ENCODE measurements at regions not wholly inside any gene's neighbourhood (a gene's known extent, or its start where the extent isn't known, plus 50 kb on each side); places are given as distances from the start of the nearest gene placed in this dataset.

GRCh38 chr22:48729499-48730171 lies 1098.0 kb downstream of the BRD1 start:
- ATAC-seq (ENCODE audit: low read depth) (no peak), DNase-seq (no peak)
- H3K4me1 Mint-ChIP-seq: no peaks in the 10 kb centered on the region
- Histone ChIP-seq H3K27me3 (replicated peaks in 1 of 4; ENCODE audit: control extremely low read depth in 1 of 4, control insufficient read depth in 3 of 4, insufficient read depth in 4 of 4, low read length in 3 of 4) (no peaks in the 10 kb centered on the region), H3K79me2 (ENCODE audit: control insufficient read depth, insufficient read depth, low read length) (no peaks in the 10 kb centered on the region), H3K4me2 (replicated peaks; ENCODE audit: low read depth, low read length, poor library complexity, severe bottlenecking) (no peak overlapping the region), H3K27ac (ENCODE audit: low read length in 2 of 2) (no peak overlapping the region), H3K4me3 (ENCODE audit: control extremely low read depth in 1 of 5, extremely low read depth in 1 of 5, insufficient read depth in 1 of 5, low read depth in 2 of 5, low read length in 4 of 5) (no peak overlapping the region), H4K20me1 (ENCODE audit: control insufficient read depth, insufficient read depth, low read length, poor library complexity, severe bottlenecking) (no peaks in the 10 kb centered on the region), H3K9ac (ENCODE audit: low read length) (no peak overlapping the region), H3K4me1 (ENCODE audit: control insufficient read depth in 2 of 2, insufficient read depth in 2 of 2, low read length in 2 of 2) (no peaks in the 10 kb centered on the region), H3K36me3 (replicated peaks in 1 of 2; ENCODE audit: control extremely low read depth in 1 of 2, control insufficient read depth in 1 of 2, extremely low read depth in 1 of 2, insufficient read depth in 2 of 2, low read length in 1 of 2) (no peaks in the 10 kb centered on the region), H2AFZ (ENCODE audit: insufficient read depth, low read depth, low read length, poor library complexity, severe bottlenecking) (no peak overlapping the region), H3K9me3 (ENCODE audit: control extremely low read depth in 1 of 3, control insufficient read depth in 2 of 3, insufficient read depth in 1 of 3, low read length in 2 of 3) (peaks cover 3 to 7% (median 7%) of the 10 kb centered on the region in 3 donors)
- H3K27ac Mint-ChIP-seq: no peak overlapping the region
- H3K9me3 Mint-ChIP-seq (ENCODE audit: insufficient read depth): peaks cover 3% of the 10 kb centered on the region
- POLR2A ChIA-PET: no interaction called here
- no peak for TF ChIP-seq EZH2 (IDR thresholded peaks at IDR 0.05; ENCODE audit: borderline replicate concordance, insufficient read depth, low read depth, low read length, poor library complexity, severe bottlenecking)
- no peak for TF ChIP-seq CTCF (IDR thresholded peaks at IDR 0.05)
- intact Hi-C loops (cut with micrococcal nuclease): no loop called here
- no peak overlapping the region for H3K4me3 Mint-ChIP-seq
- CTCF ChIA-PET: no interaction called here
- WGBS (ENCODE audit: insufficient coverage): 88% methylated on average over 6 of the region's 9 CpGs
- H3K27me3 Mint-ChIP-seq: no peaks in the 10 kb centered on the region

GRCh38 chr22:48727454-48728058 lies 1100.1 kb downstream of the BRD1 start:
- Histone ChIP-seq H3K4me2 (replicated peaks; ENCODE audit: low read depth, low read length, poor library complexity, severe bottlenecking) (no peak overlapping the region), H3K9me3 (ENCODE audit: control extremely low read depth in 1 of 3, control insufficient read depth in 2 of 3, insufficient read depth in 1 of 3, low read length in 2 of 3) (peaks cover 3 to 15% (median 7%) of the 10 kb centered on the region in 3 donors), H3K27me3 (replicated peaks in 1 of 4; ENCODE audit: control extremely low read depth in 1 of 4, control insufficient read depth in 3 of 4, insufficient read depth in 4 of 4, low read length in 3 of 4) (no peaks in the 10 kb centered on the region), H3K9ac (ENCODE audit: low read length) (no peak overlapping the region), H3K36me3 (replicated peaks in 1 of 2; ENCODE audit: control extremely low read depth in 1 of 2, control insufficient read depth in 1 of 2, extremely low read depth in 1 of 2, insufficient read depth in 2 of 2, low read length in 1 of 2) (no peaks in the 10 kb centered on the region), H2AFZ (ENCODE audit: insufficient read depth, low read depth, low read length, poor library complexity, severe bottlenecking) (no peak overlapping the region), H3K4me1 (ENCODE audit: control insufficient read depth in 2 of 2, insufficient read depth in 2 of 2, low read length in 2 of 2) (no peaks in the 10 kb centered on the region), H3K79me2 (ENCODE audit: control insufficient read depth, insufficient read depth, low read length) (no peaks in the 10 kb centered on the region), H3K27ac (ENCODE audit: low read length in 2 of 2) (no peak overlapping the region), H3K4me3 (ENCODE audit: control extremely low read depth in 1 of 5, extremely low read depth in 1 of 5, insufficient read depth in 1 of 5, low read depth in 2 of 5, low read length in 4 of 5) (no peak overlapping the region), H4K20me1 (ENCODE audit: control insufficient read depth, insufficient read depth, low read length, poor library complexity, severe bottlenecking) (no peaks in the 10 kb centered on the region)
- no CpG with 5 or more reads among the region's 3 CpGs for WGBS (ENCODE audit: insufficient coverage)
- intact Hi-C loops (cut with micrococcal nuclease): no loop called here
- ATAC-seq (ENCODE audit: low read depth) (no peak), DNase-seq (no peak)
- CTCF ChIA-PET: no interaction called here
- H3K4me3 Mint-ChIP-seq: no peak overlapping the region
- no peaks in the 10 kb centered on the region for H3K27me3 Mint-ChIP-seq
- H3K27ac Mint-ChIP-seq: no peak overlapping the region
- peaks cover 3% of the 10 kb centered on the region for H3K9me3 Mint-ChIP-seq (ENCODE audit: insufficient read depth)
- POLR2A ChIA-PET: no interaction called here
- no peaks in the 10 kb centered on the region for H3K4me1 Mint-ChIP-seq
- TF ChIP-seq CTCF (IDR thresholded peaks at IDR 0.05): no peak
